H1 (cell line): ENCODE measurements at regions not wholly inside any gene's neighbourhood (a gene's known extent, or its start where the extent isn't known, plus 50 kb on each side); places are given as distances from the start of the nearest gene placed in this dataset.

Experiments
- GTF2F1 ChIP-seq: IDR thresholded peaks from 2 replicates; pipeline ENCODE4 v1.6.1; 2012; ENCODE audit warnings: low read depth, low read length, improper control_type of control experiment, borderline replicate concordance
- RXRA ChIP-seq: IDR thresholded peaks from 2 replicates; pipeline ENCODE4 v1.6.1; 2011; ENCODE audit warnings: low read depth, mild to moderate bottlenecking, low read length, moderate library complexity; ENCODE audit not compliant: insufficient read depth
- TAF1 ChIP-seq: IDR thresholded peaks from 2 replicates; pipeline ENCODE4 v1.6.1; 2011; ENCODE audit warnings: mild to moderate bottlenecking, low read depth, low read length
- YY1 ChIP-seq: IDR thresholded peaks from 2 replicates; pipeline ENCODE4 v1.6.1; 2011; ENCODE audit warnings: low read depth, mild to moderate bottlenecking, low read length

DNA sequence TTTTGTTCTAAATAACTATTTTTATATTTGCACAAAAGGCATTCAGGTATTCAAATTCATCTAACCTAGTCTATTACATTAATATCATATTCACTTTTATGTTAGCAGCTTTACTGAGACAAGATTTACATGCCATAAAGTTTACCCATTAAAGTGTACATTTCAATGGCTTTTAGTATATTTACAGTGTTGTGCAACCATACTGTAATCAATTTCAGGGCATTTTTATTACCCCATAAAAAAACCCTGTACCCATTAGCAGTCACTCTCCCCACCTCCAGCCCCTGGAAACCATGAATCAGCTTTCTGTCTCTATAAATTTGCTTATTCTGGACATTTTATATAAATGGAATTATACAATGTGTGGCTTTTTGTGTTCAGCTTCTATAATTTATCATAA, 95.9 kb upstream of the IL1RAPL1 start (continued):
- TF ChIP-seq YY1 (no peak), RXRA (no peak), TAF1 (no peak), GTF2F1 (no peak)
